Left lobe of liver (tissue), 2 donors: ENCODE measurements at regions not wholly inside any gene's neighbourhood (a gene's known extent, or its start where the extent isn't known, plus 50 kb on each side); places are given as distances from the start of the nearest gene placed in this dataset.

ENCODE experiments used
- ATAC-seq: fragments of 200-7000 bp; cut with Tn5 transposase; one replicate; pipeline ENCODE4 v1.9.1; 2020; ENCODE audit warnings: mild to moderate bottlenecking, moderate library complexity
- DNase-seq: peaks from one replicate; pipeline ENCODE4 v3.0.0-alpha.2; 2020; ENCODE audit warnings: low spot score
- donor health status: DM: no; HTN: no; CAD: no; lungs with moderate emphysema.
- donor health status: DM: no; HTN: yes; CAD: no.

DNA sequence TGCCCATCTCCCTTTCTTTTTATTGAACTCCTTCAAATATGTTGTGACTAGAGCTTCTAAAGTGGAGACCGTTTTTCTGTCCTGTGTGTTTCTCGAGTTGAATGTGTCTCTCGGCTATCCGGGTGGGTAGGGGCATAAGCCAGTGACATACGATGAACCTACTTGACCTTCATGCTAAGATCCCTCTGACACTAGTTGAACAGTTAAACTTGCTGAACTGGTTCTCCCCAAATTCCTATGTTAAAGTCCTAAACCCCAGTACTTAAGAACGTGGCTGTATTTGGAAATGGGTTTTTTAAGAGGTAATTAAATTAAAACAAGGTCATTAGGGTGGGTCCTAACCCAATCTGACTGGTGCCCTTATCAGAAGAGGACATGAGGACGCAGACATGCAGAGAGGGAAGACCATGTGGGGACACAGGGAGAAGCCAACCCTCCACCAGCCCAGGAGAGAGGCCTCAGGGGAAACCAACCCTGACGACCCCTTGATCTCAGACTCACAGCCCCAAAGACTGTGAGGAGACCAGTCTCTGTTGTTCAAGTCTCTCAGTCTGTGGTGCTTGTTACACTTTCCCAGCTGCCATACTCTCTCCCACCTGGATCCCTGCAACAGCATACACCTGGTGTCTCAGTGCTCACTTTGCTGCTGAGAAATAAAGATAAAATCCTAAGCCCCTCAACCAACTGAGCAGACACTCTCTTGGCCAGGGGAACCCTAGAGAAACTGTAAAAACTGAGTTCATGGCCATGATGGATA, 208.4 kb downstream of the MYLK4 start:
- ATAC-seq (no peak), DNase-seq (no peak)

DNA sequence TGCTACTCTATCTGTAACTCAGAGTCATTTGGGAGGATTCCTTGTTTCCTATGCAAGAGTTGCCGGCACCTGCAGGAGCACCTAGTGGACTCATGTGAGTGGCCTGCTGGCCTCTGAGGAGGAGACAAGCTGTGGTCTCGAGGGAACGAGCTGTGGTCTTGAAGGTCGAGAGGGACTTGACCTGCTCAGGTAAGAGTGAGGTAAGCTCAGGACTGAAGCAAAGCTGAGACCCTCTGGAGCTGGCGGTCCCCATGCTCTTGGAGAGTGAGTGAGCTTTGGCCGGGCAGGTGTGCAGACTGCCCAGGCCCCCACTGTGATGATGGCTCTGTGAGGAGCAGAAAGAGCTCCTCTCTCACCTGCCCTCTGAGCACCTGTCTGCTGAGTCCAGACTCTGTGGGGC, 214.3 kb downstream of the MYLK4 start:
- ATAC-seq (no peak), DNase-seq (no peak)

DNA sequence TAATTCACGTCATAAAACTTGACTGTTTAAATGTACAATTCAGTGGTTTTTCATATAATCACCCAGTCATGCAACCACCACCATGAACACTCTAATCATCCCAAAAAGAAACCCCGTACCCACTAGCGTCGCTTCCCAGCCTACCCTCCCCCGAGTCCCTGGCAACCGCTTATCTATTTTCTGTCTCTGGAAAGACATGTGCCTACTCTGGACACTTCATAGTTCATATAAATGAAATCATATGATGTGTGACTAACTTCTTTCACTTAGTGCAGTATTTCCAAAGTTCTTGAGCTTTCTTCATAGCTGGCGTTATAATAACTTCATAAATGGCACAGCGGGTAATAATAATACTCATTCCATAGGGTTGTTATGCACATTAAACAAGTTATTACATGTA, 215.2 kb downstream of the MYLK4 start:
- ATAC-seq = no peak
- no peak for DNase-seq

DNA sequence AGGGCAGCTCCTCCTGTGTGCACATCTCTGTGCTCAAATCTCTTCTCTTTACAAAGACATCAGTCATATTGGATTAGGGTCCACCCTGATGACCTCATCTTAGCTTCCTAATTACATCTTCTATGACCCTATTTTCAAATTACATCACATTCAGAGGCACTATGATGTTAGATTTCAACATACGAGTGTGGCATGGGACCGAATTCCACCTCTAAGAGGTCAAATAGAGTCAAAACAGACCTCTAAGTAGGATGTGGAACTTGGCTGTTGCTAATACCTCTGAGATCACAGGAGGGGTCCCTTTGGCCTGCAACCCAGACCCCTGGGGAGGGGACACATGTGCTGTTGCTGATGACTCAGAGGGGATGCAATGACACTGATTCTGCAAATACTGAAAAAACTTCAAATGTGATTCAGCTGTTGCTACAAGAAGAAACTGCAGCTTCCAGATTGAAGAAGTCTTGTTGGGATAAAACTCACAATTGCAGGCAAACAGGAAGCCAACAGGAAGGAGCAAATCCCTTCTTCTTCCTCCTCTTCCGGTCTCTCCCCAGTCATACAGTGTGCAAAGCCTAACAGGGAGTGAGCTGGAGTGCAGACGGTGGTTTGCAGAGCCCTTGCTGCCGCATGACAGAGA, 216.2 kb downstream of the MYLK4 start:
- DNase-seq = no peak
- ATAC-seq = no peak

DNA sequence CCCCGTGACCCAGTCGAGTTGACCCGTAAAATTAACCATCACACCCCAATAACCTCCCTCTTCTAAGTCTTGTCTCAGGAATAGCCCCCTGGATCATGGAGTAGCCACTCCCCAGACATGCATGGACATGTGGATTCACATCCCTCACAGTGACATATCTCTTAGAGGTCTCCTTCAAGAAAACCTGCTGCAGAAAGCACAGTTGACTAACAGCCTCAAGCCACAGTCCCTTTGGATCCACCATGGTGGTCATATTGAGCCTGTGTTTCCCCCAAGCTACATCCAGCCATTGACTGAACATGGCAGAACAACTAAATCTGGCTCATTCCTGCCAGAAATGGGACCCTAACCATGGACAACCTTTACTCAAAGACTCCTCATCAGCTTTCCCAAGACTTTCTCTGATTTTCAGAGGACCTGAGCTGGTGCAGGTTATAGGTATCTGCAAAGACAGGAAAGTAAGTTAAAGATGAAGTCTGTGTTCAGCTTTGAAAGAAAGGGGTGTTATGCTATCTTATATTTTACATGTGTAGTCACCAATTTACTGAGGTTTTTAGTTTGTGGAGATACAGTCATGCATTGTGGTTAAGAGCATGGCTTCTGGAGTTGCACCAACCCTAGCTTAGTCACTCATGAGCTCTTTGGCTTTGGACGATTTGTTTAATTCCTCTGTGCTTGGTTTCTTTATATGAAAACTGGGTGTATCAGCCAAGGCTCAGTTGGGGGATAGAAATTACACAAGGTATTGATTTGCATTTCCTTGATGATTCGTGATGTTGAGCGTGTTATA, 219.1 kb downstream of the MYLK4 start:
- DNase-seq = no peak
- ATAC-seq = no peak

DNA sequence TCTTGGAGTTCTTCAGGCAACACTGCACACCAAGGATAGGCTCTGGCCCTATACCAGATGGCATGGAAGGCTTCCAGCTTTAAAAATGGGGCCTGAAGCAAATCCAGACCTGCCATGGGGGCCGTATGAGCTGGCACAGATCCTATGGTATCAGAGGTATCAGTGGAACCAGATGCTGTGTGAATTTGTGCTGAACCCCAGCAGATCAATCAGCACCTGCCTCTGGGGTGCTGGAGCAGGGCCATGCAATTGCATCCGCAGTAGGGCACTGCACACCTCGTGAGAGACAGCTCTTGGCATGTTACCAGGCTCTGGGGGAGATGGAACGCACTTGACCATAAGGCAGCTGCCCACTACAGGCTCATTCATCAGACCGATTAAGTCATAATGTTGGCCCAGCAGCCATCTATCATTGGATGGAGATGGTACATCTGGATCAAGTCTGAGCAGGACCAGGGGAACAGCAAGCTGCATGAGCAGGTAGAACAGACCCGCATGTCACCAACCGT, 221.5 kb downstream of the MYLK4 start:
- no peak for ATAC-seq
- DNase-seq = no peak

DNA sequence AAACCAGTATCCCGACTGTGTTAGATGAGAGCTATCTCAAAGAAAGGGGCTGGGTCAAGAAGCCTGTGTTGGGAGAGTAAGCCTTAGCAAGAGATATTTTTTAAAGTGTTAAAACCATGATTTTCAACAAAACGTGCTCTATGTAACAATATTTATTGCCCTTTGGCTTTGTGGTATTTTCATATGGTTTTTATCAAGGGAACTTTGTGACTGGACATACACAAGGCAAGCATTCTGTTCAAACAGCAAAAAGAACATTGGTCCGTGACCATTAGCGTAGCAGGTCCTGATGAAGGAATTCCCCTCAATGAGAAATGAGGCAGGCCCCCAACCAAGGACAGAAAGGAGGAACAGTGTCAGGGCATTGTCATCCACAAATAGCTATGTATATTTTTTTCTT, 222.6 kb downstream of the MYLK4 start:
- ATAC-seq (no peak), DNase-seq (no peak)

DNA sequence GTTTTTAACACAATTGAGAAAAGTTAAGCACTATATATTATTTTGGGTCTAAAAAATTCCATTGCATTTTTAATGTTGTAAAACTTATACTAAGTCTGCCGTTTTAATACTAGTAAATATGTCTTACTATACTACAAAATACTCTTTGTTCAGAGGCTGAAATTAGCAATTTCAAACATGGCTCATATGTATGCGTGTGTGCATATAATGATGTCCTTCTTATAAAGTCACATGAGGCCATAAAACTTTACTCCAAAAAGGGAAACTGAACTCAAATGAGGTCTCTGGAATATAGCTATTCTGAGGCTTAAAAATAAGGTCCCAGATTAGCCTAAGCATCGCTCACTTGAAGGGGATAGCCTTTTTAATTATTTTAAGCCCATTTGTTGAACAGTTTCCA, 224.0 kb downstream of the MYLK4 start:
- ATAC-seq = no peak
- DNase-seq = no peak

DNA sequence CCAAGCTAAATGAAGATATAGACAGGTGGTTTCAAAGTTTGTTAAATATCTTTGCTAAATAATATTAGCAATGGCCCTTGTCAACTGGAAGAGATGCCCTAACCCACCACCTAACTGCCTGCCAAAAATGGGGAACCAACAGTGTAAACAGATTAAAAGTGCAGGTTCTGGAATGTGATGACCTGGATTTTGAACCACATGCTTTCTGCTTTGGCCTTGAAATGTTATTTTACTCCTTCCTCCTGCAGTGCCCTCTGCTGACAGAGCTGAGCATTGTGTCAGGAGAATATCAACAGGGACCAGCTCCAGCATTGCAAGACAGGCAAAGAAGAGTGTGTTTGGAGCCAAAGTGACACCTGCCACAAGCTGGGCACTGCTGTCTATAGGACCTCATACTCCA, 226.6 kb downstream of the MYLK4 start:
- DNase-seq (no peak), ATAC-seq (peak; percentile 71)

DNA sequence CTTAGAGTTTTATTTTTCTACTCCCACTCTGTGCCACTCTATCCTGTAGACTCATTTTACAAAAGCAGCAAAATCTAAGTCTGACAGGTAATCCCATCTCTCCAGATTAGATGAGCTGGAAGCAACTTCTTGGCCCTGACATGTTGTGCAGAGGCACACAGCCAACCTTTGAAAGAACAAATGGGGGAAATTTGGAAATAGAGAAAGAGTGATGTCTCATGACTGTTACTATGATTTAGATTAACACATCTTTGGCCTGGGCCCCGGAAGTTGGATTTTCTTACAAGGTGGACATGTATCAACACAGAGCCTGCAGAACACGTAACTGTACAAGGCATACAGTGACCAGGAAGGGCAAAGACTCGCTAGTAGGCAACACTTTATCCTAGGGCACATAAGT, 227.7 kb downstream of the MYLK4 start:
- no peak for DNase-seq
- no peak for ATAC-seq

DNA sequence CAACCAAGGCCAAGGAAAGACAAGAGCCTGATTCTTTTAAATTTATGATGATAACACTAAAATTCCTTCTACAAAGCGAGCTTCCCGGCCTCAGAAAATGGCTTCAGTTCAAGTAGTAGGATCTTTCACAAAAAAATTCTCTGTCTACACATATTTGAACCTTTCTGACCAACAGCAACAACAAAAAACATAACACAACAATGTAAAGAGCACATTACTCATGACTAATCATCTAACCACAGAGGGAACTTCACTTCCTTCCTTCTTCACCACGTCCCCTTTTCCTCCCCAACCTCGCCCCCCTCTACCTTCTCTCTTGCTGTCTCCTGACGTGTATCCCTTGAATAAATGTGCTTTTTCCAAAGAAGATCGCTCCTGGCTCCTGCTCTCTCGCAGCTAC, 228.2 kb downstream of the MYLK4 start:
- ATAC-seq = no peak
- DNase-seq = no peak

DNA sequence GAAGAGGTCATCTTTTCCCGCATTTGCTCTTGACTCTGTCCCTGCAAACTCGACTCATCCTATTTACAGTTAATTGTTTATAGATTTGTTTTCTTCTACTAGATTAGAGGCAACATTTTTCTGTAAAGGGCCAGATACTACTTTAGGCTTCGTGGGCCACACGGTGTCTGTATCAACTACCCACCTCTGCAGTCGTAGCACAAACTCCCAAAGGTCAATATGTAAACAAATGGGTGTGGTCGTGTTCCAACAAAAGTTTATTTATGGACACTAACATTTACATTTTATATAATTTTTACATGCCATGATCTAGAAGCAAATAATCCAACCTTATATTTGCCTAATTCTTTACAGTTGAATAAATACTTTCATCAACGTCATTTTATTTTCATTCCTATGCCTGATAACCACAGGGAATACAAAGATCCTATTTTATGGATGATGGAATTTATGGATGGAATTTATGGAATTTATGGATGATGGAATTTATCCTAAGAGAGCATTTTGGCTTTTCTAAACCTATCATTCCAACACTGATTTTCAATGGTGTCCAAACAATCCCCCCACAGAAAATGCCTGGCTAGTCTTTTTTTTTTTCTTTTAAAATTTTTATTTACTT, 232.8 kb downstream of the MYLK4 start:
- no peak for ATAC-seq
- no peak for DNase-seq

DNA sequence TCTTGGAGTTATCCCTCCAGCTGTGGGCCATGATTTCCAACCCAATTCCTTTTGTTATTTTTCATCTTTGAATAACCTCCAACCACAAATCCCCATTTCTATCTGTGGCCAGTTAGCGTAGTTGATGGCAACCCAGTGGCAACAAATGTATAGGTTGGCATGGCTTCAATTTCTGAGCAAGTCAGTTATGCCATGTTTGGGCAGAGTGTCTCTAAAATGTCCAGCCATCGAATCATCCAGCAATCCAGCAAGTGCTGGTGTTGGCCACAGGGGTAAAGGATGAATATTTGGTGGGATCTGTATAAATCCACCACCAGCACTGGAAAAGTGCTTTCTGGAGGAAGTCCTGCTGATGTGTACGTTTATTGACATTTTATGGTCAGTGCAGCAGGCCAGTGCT, 233.3 kb downstream of the MYLK4 start:
- ATAC-seq (no peak), DNase-seq (no peak)

DNA sequence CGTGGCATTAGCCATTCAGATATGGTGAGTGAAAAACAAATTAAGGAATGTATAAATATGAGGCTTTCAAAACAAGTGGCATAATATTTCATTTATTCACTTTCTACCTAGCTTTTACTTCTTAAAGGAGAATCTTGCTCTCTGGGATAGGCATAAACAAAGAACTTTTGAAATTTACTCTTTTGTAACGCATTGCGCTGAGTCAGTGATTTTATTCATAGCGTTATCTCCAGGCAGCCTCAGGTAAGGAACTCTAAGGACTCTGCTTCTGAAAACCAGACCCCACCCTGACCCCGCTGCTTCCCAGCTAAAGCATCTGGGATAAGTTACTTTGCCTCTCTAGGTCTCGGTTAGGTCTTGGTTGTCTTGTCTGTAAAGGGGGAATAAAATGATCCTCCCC, 234.7 kb downstream of the MYLK4 start:
- ATAC-seq = no peak
- no peak for DNase-seq

DNA sequence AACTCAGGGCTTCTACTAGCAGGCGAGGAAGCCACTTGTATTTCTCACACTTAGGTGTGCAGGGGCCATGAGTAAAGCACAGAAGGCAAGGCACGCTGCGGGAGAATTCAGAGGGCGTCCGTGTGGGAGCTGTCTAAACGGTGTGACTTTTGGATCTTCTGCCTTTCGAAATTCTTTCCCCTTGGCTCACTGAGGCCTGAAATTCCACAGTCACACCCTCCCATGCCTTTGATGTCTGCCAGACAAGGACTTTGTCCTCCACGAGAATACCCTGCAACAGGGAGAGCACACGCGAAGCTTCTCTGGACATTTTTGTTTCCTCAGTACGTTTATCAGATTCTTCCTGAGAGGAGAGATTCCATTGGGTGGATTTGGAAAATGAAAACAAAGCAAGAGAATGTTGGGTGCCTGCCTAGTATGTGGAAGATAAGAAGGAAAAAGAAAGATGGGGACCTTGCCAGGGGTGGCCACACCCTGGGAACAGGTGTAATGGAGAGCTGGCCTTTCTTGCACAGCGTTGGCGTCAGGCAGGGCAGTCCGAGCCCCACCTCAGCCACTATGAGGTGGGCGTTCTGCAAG, 235.7 kb downstream of the MYLK4 start:
- DNase-seq = peak; percentile 57
- ATAC-seq = peak; percentile 82

DNA sequence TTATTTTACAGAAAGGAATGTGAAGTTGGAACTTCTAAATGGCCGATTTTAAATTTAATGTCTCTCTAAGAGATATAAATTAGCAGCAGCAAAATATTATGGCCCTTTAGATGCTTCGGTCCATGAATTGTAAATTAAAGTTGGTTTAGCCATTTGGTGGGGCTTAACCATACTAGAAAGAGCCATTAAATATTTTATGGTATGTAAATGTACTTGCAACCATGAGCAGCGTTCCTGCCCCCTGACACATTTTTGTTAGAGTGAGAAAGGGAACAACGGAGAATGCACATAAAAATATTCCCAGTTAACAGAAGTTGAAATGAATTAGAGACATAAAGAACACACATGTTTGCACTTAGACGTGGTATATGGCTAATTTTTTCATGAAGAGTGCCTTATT, 237.9 kb downstream of the MYLK4 start:
- DNase-seq (no peak), ATAC-seq (no peak)

DNA sequence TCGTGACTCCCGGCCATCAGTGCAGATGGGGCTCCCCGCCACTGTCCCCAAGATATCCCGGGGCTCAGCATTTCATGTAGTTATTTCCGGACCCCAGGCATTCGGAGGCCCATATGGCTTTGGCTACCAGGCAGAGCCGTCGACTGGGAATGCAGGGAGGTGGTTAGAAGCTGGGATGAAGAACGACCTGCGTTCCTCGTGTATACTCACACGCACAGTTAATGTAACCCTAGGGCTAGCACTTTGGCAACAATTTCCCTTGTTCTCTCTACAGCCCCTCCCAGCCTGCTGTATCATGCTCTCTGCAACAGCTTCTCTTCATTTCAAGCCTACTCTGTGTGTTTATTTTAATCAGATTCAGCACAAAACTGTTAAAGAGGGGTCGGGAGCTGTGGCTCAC, 240.4 kb downstream of the MYLK4 start:
- DNase-seq = no peak
- no peak for ATAC-seq

DNA sequence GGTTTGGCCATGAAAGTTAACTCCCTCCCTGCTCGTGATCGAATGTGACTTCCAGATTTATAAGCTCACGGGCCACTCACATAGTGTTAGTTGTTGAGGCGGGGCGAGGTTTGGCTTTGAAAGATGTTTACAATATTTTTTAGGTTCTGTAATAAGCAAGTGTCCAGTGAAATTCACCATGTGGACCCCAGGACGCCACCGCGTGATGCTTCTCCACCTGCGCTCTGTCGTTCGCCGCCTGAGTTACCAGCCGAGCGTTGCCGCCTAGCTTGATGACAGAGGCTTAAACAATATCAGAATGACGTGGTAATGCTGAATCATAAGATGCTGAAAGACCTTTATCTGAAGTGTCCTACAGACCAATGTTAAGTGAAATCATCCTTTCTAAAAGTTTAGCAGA, 241.0 kb downstream of the MYLK4 start:
- DNase-seq (no peak), ATAC-seq (no peak)

DNA sequence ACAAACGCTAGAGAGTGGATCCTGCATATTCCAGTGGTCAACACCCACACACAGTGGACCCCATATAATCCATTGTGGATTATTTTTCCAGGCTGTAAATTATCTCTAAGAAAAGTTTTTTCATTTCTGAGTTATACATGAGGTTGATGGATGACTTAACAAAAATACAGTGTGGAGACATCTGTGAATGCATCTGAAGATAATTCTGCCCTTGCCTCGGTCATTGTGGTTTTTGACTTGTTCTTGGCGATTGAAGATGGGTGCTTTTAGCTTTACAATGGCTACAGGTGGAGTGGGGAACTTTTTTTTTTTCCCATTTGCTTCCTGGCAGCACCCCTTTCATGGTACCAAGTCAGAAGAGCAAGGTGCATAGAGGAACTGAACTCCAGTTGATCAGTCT, 242.7 kb downstream of the MYLK4 start:
- DNase-seq (no peak), ATAC-seq (no peak)

DNA sequence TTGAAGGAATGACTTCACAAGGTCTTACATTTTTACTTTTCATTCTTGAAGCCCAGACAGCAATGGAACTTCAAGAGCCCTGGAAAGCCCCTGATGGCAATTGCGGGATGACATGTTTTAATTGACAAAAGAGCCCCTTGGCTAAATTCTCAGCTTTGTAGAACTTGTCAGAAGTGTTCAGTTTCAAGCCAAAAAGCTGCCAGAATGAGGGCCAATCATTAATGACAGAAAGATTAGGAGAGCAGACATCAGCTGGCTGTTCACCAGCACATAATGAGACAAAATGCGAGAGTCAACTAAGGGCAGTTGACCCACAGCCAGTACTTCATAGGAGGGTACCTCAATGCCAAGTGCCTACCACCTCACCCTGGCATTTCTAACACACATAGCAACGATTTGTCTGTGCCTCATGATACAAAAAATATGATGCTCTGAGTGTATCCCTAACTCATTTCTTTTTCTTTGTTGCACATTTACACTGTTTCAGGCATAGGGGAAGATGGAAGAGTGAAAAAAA, 243.1 kb downstream of the MYLK4 start:
- ATAC-seq (no peak), DNase-seq (no peak)

DNA sequence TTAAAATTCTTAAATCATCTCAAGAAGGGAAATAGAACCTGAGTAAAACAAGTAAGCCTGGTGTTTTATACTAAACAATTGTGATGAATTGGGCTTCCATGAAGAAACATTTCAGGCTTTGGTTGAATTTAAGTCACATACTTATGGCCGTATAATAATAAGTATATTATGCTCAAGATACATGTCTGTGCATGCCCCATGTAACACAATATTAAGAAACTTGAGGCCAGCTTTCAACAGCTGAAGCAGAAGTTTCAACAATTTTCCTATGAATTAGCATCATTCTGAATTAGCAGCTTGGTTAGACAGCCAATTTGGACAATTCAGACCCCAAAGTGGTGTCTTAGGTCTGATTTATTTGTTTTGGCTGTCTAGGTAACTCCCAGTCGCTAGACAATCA, 243.7 kb downstream of the MYLK4 start:
- no peak for ATAC-seq
- DNase-seq = no peak
